ENCODE measurements at regions not wholly inside any gene's neighbourhood (a gene's known extent, or its start where the extent isn't known, plus 50 kb on each side); places are given as distances from the start of the nearest gene placed in this dataset.

- TF ChIP-seq CTCF (IDR thresholded peaks at IDR 0.05; ENCODE audit: poor library complexity) = no peak
- TF ChIP-seq EZH2 (IDR thresholded peaks at IDR 0.05; ENCODE audit: borderline replicate concordance) = no peak
- no peak for TF ChIP-seq EZH2phosphoT487 (IDR thresholded peaks at IDR 0.05; ENCODE audit: low read depth, severe bottlenecking, unreplicated experiment)
These were observed 71.5 kb upstream of the IL12A start for GRCh38 chr3:159917141-159917540.

Data from hepatocyte (in vitro differentiated cells).